Testis (tissue), 2 donors: ENCODE measurements at regions not wholly inside any gene's neighbourhood (a gene's known extent, or its start where the extent isn't known, plus 50 kb on each side); places are given as distances from the start of the nearest gene placed in this dataset.

Source experiments
- POLR2A ChIP-seq: fragments of 450-650 bp; IDR thresholded peaks from one replicate; pipeline ENCODE4 v1.6.1; 2017; ENCODE audit warnings: antibody characterized with exemption, mild to moderate bottlenecking, moderate library complexity
- TF ChIP-seq, protein P1 (sequence below), 3 experiments: fragments of 450-650 bp in 2 of 3; fragments of 200-600 bp in 1 of 3; sonication (generic) in 1 of 3; IDR thresholded peaks; one replicate each; pipeline ENCODE4 v1.5.1; 2016 to 2019; ENCODE audit warnings: antibody characterized with exemption in 3 of 3, mild to moderate bottlenecking in 2 of 3, moderate library complexity in 1 of 3

DNA sequence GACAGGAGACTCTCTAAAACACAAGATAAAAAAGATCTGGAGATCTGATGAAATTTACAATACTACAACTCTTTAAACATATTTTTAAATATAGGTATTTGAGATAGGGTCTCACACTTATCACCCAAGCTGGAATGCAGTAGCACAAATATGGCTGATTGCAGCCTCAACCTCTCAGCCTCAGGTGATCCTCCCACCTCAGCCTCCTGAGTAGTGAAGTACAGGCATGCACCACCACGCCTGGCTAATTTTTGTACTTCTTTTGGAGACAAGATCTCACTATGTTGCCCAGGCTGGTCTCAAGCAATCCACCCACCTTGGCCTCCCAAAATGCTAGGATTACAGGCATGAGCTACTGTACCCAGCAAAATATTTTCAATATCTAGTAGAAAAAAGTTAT, 170.0 kb upstream of the NR5A2 start:
- TF ChIP-seq POLR2A, result no peak
- TF ChIP-seq, protein P1, sequence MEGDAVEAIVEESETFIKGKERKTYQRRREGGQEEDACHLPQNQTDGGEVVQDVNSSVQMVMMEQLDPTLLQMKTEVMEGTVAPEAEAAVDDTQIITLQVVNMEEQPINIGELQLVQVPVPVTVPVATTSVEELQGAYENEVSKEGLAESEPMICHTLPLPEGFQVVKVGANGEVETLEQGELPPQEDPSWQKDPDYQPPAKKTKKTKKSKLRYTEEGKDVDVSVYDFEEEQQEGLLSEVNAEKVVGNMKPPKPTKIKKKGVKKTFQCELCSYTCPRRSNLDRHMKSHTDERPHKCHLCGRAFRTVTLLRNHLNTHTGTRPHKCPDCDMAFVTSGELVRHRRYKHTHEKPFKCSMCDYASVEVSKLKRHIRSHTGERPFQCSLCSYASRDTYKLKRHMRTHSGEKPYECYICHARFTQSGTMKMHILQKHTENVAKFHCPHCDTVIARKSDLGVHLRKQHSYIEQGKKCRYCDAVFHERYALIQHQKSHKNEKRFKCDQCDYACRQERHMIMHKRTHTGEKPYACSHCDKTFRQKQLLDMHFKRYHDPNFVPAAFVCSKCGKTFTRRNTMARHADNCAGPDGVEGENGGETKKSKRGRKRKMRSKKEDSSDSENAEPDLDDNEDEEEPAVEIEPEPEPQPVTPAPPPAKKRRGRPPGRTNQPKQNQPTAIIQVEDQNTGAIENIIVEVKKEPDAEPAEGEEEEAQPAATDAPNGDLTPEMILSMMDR (IDR thresholded peaks at IDR 0.05), result no peak
